Mesenchymal stem cell (in vitro differentiated cells and primary cell): ENCODE measurements at regions not wholly inside any gene's neighbourhood (a gene's known extent, or its start where the extent isn't known, plus 50 kb on each side); places are given as distances from the start of the nearest gene placed in this dataset.

Experiments
- DNase-seq: peaks from one replicate; pipeline ENCODE4 v3.0.0-alpha.2; 2013
- H2AFZ ChIP-seq: one replicate; pipeline ENCODE4 v1.6.1; 2013; ENCODE audit warnings: low read depth, mild to moderate bottlenecking, control low read depth, inconsistent platforms, low read length, moderate library complexity
- H2AK5ac ChIP-seq: 2 replicates; pipeline ENCODE4 v1.6.1; 2013; ENCODE audit warnings: low read length, moderate library complexity, mild to moderate bottlenecking, inconsistent platforms; ENCODE audit not compliant: severe bottlenecking
- H2BK120ac ChIP-seq: one replicate; pipeline ENCODE4 v1.6.1; 2013; ENCODE audit warnings: low read depth, mild to moderate bottlenecking, inconsistent platforms, low read length, moderate library complexity
- H2BK12ac ChIP-seq, 2 experiments: one replicate each; pipeline ENCODE4 v1.6.1; 2013; ENCODE audit warnings: inconsistent platforms in 2 of 2, low read length in 2 of 2, mild to moderate bottlenecking in 2 of 2, moderate library complexity in 2 of 2, control low read depth in 1 of 2
- H2BK15ac ChIP-seq: one replicate; pipeline ENCODE4 v1.6.1; 2013; ENCODE audit warnings: mild to moderate bottlenecking, low read depth, inconsistent platforms; ENCODE audit not compliant: poor library complexity, severe bottlenecking
- H2BK5ac ChIP-seq: 2 replicates; pipeline ENCODE4 v1.6.1; 2013; ENCODE audit warnings: low read depth, mild to moderate bottlenecking, low read length, control low read depth, inconsistent platforms; ENCODE audit not compliant: poor library complexity, severe bottlenecking
- H3K14ac ChIP-seq, 2 experiments: one replicate each; pipeline ENCODE4 v1.6.1; 2013; ENCODE audit warnings: inconsistent platforms in 2 of 2, low read length in 2 of 2, control low read depth in 1 of 2, mild to moderate bottlenecking in 1 of 2, moderate library complexity in 1 of 2
- H3K18ac ChIP-seq, 2 experiments: one replicate each; pipeline ENCODE4 v1.6.1; 2013; ENCODE audit warnings: inconsistent platforms in 2 of 2, low read length in 2 of 2, control low read depth in 1 of 2, low read depth in 1 of 2, mild to moderate bottlenecking in 1 of 2
- H3K23ac ChIP-seq, 2 experiments: one replicate each; pipeline ENCODE4 v1.6.1; 2013; ENCODE audit warnings: inconsistent platforms in 2 of 2, low read length in 2 of 2, mild to moderate bottlenecking in 2 of 2, moderate library complexity in 2 of 2, control low read depth in 1 of 2
- H3K27ac ChIP-seq: 2 replicates; pipeline ENCODE4 v1.5.1; 2013; ENCODE audit warnings: mild to moderate bottlenecking, moderate library complexity, low read length, control low read depth, inconsistent platforms; ENCODE audit not compliant: poor library complexity, severe bottlenecking
- H3K27me3 ChIP-seq, 2 experiments: 2 replicates each; pipeline versions ENCODE4 v1.6.1 to v1.7.0; 2013; ENCODE audit warnings: low read length in 2 of 2, mild to moderate bottlenecking in 2 of 2, moderate library complexity in 2 of 2, control low read depth in 1 of 2, inconsistent platforms in 1 of 2; ENCODE audit not compliant: control insufficient read depth in 1 of 2, insufficient read depth in 1 of 2
- H3K36me3 ChIP-seq, 2 experiments: 2 replicates each; pipeline versions ENCODE4 v1.6.1 to v1.7.0; 2013; ENCODE audit warnings: low read length in 2 of 2, control low read depth in 1 of 2, inconsistent platforms in 1 of 2, low read depth in 1 of 2, mild to moderate bottlenecking in 1 of 2; ENCODE audit not compliant: insufficient read depth in 2 of 2, control insufficient read depth in 1 of 2
- H3K4ac ChIP-seq, 2 experiments: one replicate each; pipeline ENCODE4 v1.6.1; 2013; ENCODE audit warnings: inconsistent platforms in 2 of 2, low read length in 2 of 2, mild to moderate bottlenecking in 2 of 2, moderate library complexity in 2 of 2, control low read depth in 1 of 2, low read depth in 1 of 2
- H3K4me1 ChIP-seq: 2 replicates; pipeline ENCODE4 v1.6.1; 2013; ENCODE audit warnings: low read depth, low read length, control low read depth; ENCODE audit not compliant: control insufficient read depth, insufficient read depth
- H3K4me2 ChIP-seq: 2 replicates; pipeline ENCODE4 v1.6.1; 2013; ENCODE audit warnings: low read length, mild to moderate bottlenecking, inconsistent platforms; ENCODE audit not compliant: poor library complexity, severe bottlenecking
- H3K4me3 ChIP-seq, 2 experiments: 2 replicates each; pipeline versions ENCODE4 v1.5.1 to v1.7.0; 2013; ENCODE audit warnings: low read length in 2 of 2, mild to moderate bottlenecking in 2 of 2, control low read depth in 1 of 2, low read depth in 1 of 2; ENCODE audit not compliant: insufficient read depth in 1 of 2
- H3K79me1 ChIP-seq: replicated peaks from 2 replicates; pipeline ENCODE4 v1.6.1; 2013; ENCODE audit warnings: mild to moderate bottlenecking, control low read depth, low read length, inconsistent platforms; ENCODE audit not compliant: poor library complexity, severe bottlenecking
- H3K9ac ChIP-seq: 2 replicates; pipeline ENCODE4 v1.7.0; 2013; ENCODE audit warnings: mild to moderate bottlenecking, low read length, moderate library complexity
- H3K9me3 ChIP-seq: 2 replicates; pipeline ENCODE4 v1.7.0; 2013; ENCODE audit warnings: mild to moderate bottlenecking, low read length; ENCODE audit not compliant: control insufficient read depth
- H4K8ac ChIP-seq: one replicate; pipeline ENCODE4 v1.6.1; 2013; ENCODE audit warnings: inconsistent platforms, mild to moderate bottlenecking, low read length, moderate library complexity
- H4K91ac ChIP-seq: one replicate; pipeline ENCODE4 v1.6.1; 2013; ENCODE audit warnings: mild to moderate bottlenecking, low read length, inconsistent platforms
- WGBS: methylation state at CpG from one replicate; pipeline ENCODE4 v1.1.7; 2013; ENCODE audit warnings: mixed read lengths; 5-methylcytosine and 5-hydroxymethylcytosine counted together

- Histone ChIP-seq H3K27me3 (peaks cover 21 to 48% of the 10 kb centered on the region in 2 experiments), H4K8ac (no peak overlapping the region), H3K27ac (no peak overlapping the region), H2BK12ac (no peak overlapping the region), H2BK15ac (no peak overlapping the region), H3K9me3 (no peaks in the 10 kb centered on the region), H3K4ac (no peak overlapping the region), H3K14ac (no peak overlapping the region), H3K4me1 (peaks cover 4% of the 10 kb centered on the region), H3K23ac (no peak overlapping the region), H3K79me1 (no peaks in the 10 kb centered on the region), H2AK5ac (no peak overlapping the region), H3K9ac (no peak overlapping the region), H2BK5ac (no peak overlapping the region), H3K4me2 (no peak overlapping the region), H3K36me3 (no peaks in the 10 kb centered on the region), H3K4me3 (no peak overlapping the region), H4K91ac (no peak overlapping the region), H3K18ac (no peak overlapping the region), H2BK120ac (no peak overlapping the region), H2AFZ (no peak overlapping the region)
- 73% methylated on average over 4 of the region's 5 CpGs for WGBS
- no peak for DNase-seq
These were observed 95.3 kb upstream of the ATP2B2 start for GRCh38 chr3:10600726-10601125.

- Histone ChIP-seq H3K27ac (no peak overlapping the region), H2AK5ac (no peak overlapping the region), H4K91ac (no peak overlapping the region), H3K4ac (no peak overlapping the region), H2BK5ac (no peak overlapping the region), H3K9me3 (no peaks in the 10 kb centered on the region), H3K4me3 (no peak overlapping the region), H3K18ac (no peak overlapping the region), H3K9ac (no peak overlapping the region), H2AFZ (no peak overlapping the region), H3K79me1 (no peaks in the 10 kb centered on the region), H2BK15ac (no peak overlapping the region), H3K4me1 (peaks cover 4% of the 10 kb centered on the region), H3K14ac (no peak overlapping the region), H3K27me3 (peaks cover 24 to 48% of the 10 kb centered on the region in 2 experiments), H3K36me3 (no peaks in the 10 kb centered on the region), H3K23ac (no peak overlapping the region), H4K8ac (no peak overlapping the region), H2BK120ac (no peak overlapping the region), H2BK12ac (no peak overlapping the region), H3K4me2 (no peak overlapping the region)
- no peak for DNase-seq
- WGBS = 43% methylated on average over 5 of the region's 6 CpGs
These were observed 95.9 kb upstream of the ATP2B2 start for GRCh38 chr3:10601151-10601856.

- WGBS = 43% methylated on average over 5 of the region's 5 CpGs
- no peak for DNase-seq
- Histone ChIP-seq H4K8ac (no peak overlapping the region), H3K9ac (no peak overlapping the region), H3K27ac (no peak overlapping the region), H4K91ac (no peak overlapping the region), H2BK12ac (no peak overlapping the region), H2BK120ac (no peak overlapping the region), H2AK5ac (no peak overlapping the region), H2BK5ac (no peak overlapping the region), H3K27me3 (peaks cover 24 to 49% of the 10 kb centered on the region in 2 experiments), H3K14ac (no peak overlapping the region), H3K4me2 (no peak overlapping the region), H3K4me3 (no peak overlapping the region), H2BK15ac (no peak overlapping the region), H3K4me1 (peaks cover 3% of the 10 kb centered on the region), H3K9me3 (no peaks in the 10 kb centered on the region), H3K4ac (no peak overlapping the region), H3K18ac (no peak overlapping the region), H2AFZ (no peak overlapping the region), H3K23ac (no peak overlapping the region), H3K36me3 (no peaks in the 10 kb centered on the region), H3K79me1 (no peaks in the 10 kb centered on the region)
These were observed 96.5 kb upstream of the ATP2B2 start for GRCh38 chr3:10601857-10602230.

- no peak overlapping the region for H4K91ac ChIP-seq
- H3K14ac ChIP-seq = no peak overlapping the region
- H3K9me3 ChIP-seq = no peaks in the 10 kb centered on the region
- no peak overlapping the region for H2AK5ac ChIP-seq
- H3K27me3 ChIP-seq = peaks cover 24 to 49% of the 10 kb centered on the region in 2 experiments
- H3K4ac ChIP-seq = no peak overlapping the region
- H3K4me1 ChIP-seq = peaks cover 1% of the 10 kb centered on the region
- no peak overlapping the region for H2BK120ac ChIP-seq
- no peak overlapping the region for H3K9ac ChIP-seq
- no peak overlapping the region for H2AFZ ChIP-seq
- H4K8ac ChIP-seq = no peak overlapping the region
- no peak overlapping the region for H2BK12ac ChIP-seq
- H3K36me3 ChIP-seq = no peaks in the 10 kb centered on the region
- H2BK15ac ChIP-seq = no peak overlapping the region
- H3K79me1 ChIP-seq = no peaks in the 10 kb centered on the region
- H3K4me2 ChIP-seq = no peak overlapping the region
- H3K23ac ChIP-seq = no peak overlapping the region
- DNase-seq = no peak
- no peak overlapping the region for H2BK5ac ChIP-seq
- no peak overlapping the region for H3K4me3 ChIP-seq
- WGBS = 81% methylated on average over 4 of the region's 7 CpGs
- H3K27ac ChIP-seq = no peak overlapping the region
- H3K18ac ChIP-seq = no peak overlapping the region
These were observed 96.9 kb upstream of the ATP2B2 start for GRCh38 chr3:10602271-10602670.
